Thyroid gland (tissue), 4 donors: ENCODE measurements at regions not wholly inside any gene's neighbourhood (a gene's known extent, or its start where the extent isn't known, plus 50 kb on each side); places are given as distances from the start of the nearest gene placed in this dataset.

ENCODE experiments used
- DNase-seq, 2 donors: peaks; one replicate each; pipeline ENCODE4 v3.0.0-alpha.2; 2019
- H3K27ac ChIP-seq, 3 donors: fragments of 200-600 bp; sonication (generic); 1 replicate in 2 of 3; 2 replicates in 1 of 3; pipeline ENCODE4 v1.5.1; 2016 to 2019; ENCODE audit warnings: mild to moderate bottlenecking in 1 of 3, moderate library complexity in 1 of 3
- H3K27me3 ChIP-seq: fragments of 200-600 bp; sonication (generic); one replicate; pipeline ENCODE4 v1.5.1; 2019
- H3K36me3 ChIP-seq, 2 donors: fragments of 200-600 bp; sonication (generic); one replicate each; pipeline ENCODE4 v1.5.1; 2016 to 2019
- H3K4me1 ChIP-seq, 2 donors: fragments of 200-600 bp; sonication (generic); one replicate each; pipeline ENCODE4 v1.5.1; 2017 to 2019
- H3K4me3 ChIP-seq, 3 donors: fragments of 200-600 bp; sonication (generic); replicated peaks in 1 of 3; 1 replicate in 2 of 3; 2 replicates in 1 of 3; pipeline ENCODE4 v1.5.1; 2016; ENCODE audit warnings: mild to moderate bottlenecking in 1 of 3
- H3K9me3 ChIP-seq: fragments of 200-600 bp; sonication (generic); one replicate; pipeline ENCODE4 v1.5.1; 2017
- POLR2A ChIP-seq, 2 donors: fragments of 450-650 bp; IDR thresholded peaks; one replicate each; pipeline ENCODE4 v1.6.1; 2017; ENCODE audit warnings: antibody characterized with exemption in 2 of 2, mild to moderate bottlenecking in 2 of 2, moderate library complexity in 1 of 2
- WGBS, 2 donors: methylation state at CpG; one replicate each; pipeline ENCODE4 v1.1.5; 2017; 5-methylcytosine and 5-hydroxymethylcytosine counted together
- intact Hi-C: fragments of 100-400 bp; cut with DNase I; formaldehyde crosslinking; loops from one replicate; pipeline ENCODE4 v1.15.1; 2023
- TF ChIP-seq, protein P1 (sequence below), 6 experiments: fragments of 200-600 bp in 3 of 6; fragments of 450-650 bp in 3 of 6; sonication (generic) in 3 of 6; IDR thresholded peaks; one replicate each; pipeline ENCODE4 v1.5.1; 2016 to 2019; ENCODE audit warnings: antibody characterized with exemption in 6 of 6, mild to moderate bottlenecking in 2 of 6, inconsistent platforms in 1 of 6, moderate library complexity in 1 of 6

DNA sequence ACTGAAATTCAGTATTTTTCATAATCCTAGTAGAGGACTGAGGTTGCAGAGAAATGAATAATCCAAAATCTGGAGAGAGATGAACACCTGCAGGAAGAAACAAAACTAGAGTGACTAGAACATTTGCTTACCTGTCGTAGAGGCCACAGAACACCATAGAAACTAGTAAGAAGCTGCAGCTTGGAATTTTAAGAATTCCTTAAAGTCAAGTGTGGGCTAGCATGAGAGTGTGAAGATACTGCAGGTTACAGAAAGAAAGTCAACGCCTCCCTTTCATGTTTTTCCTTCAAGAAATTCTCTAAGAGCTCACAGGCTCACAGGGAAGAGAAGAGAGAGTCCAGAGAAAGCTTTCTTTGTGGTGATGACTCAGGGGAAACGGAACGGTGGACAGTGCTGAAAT is 633.7 kb downstream of the LRRIQ3 start:
- H3K27ac ChIP-seq = peak overlapping the region in 2 of 3 donors; percentile 15 to 20
- TF ChIP-seq POLR2A (IDR thresholded peaks at IDR 0.05) = no peak
- TF ChIP-seq, protein P1, sequence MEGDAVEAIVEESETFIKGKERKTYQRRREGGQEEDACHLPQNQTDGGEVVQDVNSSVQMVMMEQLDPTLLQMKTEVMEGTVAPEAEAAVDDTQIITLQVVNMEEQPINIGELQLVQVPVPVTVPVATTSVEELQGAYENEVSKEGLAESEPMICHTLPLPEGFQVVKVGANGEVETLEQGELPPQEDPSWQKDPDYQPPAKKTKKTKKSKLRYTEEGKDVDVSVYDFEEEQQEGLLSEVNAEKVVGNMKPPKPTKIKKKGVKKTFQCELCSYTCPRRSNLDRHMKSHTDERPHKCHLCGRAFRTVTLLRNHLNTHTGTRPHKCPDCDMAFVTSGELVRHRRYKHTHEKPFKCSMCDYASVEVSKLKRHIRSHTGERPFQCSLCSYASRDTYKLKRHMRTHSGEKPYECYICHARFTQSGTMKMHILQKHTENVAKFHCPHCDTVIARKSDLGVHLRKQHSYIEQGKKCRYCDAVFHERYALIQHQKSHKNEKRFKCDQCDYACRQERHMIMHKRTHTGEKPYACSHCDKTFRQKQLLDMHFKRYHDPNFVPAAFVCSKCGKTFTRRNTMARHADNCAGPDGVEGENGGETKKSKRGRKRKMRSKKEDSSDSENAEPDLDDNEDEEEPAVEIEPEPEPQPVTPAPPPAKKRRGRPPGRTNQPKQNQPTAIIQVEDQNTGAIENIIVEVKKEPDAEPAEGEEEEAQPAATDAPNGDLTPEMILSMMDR (IDR thresholded peaks at IDR 0.05) = no peak
- DNase-seq = no peak
- H3K4me1 ChIP-seq = no peaks in the 10 kb centered on the region
- no peaks in the 10 kb centered on the region for H3K36me3 ChIP-seq
- intact Hi-C loops = no loop called here
- 31% methylated on average over 4 of the region's 4 CpGs for WGBS, 2 donors
- H3K4me3 ChIP-seq = no peak overlapping the region
- no peaks in the 10 kb centered on the region for H3K9me3 ChIP-seq
- H3K27me3 ChIP-seq = no peaks in the 10 kb centered on the region

DNA sequence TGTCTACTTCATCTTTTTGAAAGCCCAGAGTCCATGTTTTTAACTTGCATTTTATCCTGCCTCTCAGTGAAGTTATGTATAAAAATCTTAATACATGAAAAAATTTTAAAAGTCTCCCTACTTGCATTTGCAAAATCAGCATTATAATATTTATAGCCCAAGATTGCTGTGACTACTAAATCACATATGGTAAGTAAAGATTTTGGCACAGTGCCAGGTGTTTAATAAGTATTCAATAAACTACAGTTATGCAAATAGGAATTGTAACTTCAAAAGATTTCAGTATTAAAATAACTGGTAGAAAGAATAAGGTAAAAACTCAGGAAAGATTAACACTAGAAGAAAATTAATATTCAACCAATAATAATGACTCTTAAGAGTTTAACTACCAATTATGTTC is 641.7 kb downstream of the LRRIQ3 start:
- intact Hi-C loops = no loop called here
- TF ChIP-seq POLR2A (IDR thresholded peaks at IDR 0.05) = no peak
- TF ChIP-seq, protein P1 (IDR thresholded peaks at IDR 0.05) = no peak

DNA sequence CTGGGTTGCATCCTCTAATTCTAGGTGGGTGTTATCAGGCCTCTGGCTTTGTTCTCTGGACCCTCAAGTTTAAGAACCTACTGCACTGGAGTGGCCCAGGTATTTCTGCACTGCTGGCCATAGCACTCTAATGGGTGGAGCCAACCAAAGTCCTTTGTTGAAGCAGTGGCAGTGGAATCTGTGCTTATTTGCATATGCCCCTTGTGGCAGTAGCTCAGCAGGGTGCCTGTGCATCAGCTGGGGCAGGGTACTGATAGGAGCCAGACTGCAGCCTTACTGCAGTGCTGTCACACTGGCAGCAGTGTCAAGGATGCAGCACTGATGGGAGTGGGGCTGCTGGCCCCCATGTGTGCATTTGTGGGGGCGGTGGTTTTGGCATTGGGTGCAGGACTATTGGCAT is 660.6 kb downstream of the LRRIQ3 start:
- no peak for TF ChIP-seq POLR2A (IDR thresholded peaks at IDR 0.05)
- TF ChIP-seq, protein P1 (IDR thresholded peaks at IDR 0.05) = no peak
- no peak for DNase-seq
- 100% methylated on average over 1 of the region's 1 CpG for WGBS, 2 donors

More for the DNA sequence above, 641.7 kb downstream of the LRRIQ3 start:
- Histone ChIP-seq H3K4me3 (no peak overlapping the region), H3K9me3 (no peaks in the 10 kb centered on the region), H3K27me3 (no peaks in the 10 kb centered on the region), H3K27ac (no peak overlapping the region), H3K4me1 (peaks cover 0 to 9% of the 10 kb centered on the region in 2 donors), H3K36me3 (no peaks in the 10 kb centered on the region)
- no peak for DNase-seq

DNA sequence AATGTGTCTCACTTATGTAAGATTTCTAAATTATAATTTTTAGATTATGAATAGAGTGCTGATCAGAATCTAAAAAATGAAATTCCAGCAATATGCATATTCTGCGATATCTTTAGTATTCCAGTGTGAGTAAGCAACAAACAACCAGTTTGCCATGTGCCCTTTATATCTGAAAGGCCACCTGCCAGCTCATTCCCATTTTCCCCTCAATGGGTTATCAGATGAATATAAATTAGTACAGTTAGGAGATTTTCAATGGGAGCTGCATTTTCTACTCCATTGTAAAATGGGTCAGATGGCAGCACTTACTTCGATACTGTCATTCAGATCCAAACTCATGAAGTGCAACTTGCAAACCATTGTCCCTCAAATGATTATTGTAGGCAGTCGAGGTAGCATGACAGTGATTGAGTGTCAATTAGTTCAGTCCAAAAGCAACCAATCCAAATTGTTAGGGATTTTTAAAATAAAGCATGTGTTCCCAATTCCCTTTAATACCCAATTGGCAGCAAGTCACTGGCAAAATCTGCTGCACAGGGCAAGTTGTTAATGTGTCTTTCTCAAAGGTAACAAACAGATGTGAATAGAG is 680.3 kb downstream of the LRRIQ3 start:
- Histone ChIP-seq H3K27me3 (no peaks in the 10 kb centered on the region), H3K27ac (no peak overlapping the region), H3K9me3 (no peaks in the 10 kb centered on the region), H3K36me3 (no peaks in the 10 kb centered on the region), H3K4me1 (no peaks in the 10 kb centered on the region), H3K4me3 (no peak overlapping the region)
- no peak for TF ChIP-seq POLR2A (IDR thresholded peaks at IDR 0.05)
- TF ChIP-seq, protein P1 (IDR thresholded peaks at IDR 0.05) = no peak
- WGBS, 2 donors = 78 to 85% methylated on average over 3 of the region's 3 CpGs
- intact Hi-C loops = no loop called here
- no peak for DNase-seq

More for the DNA sequence above, 660.6 kb downstream of the LRRIQ3 start:
- Histone ChIP-seq H3K27ac (no peak overlapping the region), H3K36me3 (no peaks in the 10 kb centered on the region), H3K4me1 (no peaks in the 10 kb centered on the region), H3K27me3 (no peaks in the 10 kb centered on the region), H3K4me3 (no peak overlapping the region), H3K9me3 (no peaks in the 10 kb centered on the region)
- intact Hi-C loops = no loop called here

DNA sequence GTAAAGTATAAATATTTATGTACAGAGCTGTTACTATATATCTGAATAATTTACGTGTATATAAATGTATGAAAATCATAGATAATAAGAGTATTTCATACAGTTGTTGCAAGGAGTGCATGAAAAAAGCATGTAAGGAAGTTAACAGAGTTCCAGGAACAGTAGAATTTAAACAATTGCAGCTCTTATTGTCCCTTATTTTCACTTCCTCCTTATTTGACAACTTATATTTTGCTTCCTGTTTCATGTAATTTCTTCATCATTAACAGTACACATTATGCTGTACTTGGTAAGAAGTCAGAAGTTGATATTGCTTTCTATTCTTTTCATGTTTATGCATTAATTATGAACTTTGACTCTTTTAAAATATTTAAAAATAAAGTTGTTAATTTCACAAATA is 681.5 kb downstream of the LRRIQ3 start:
- intact Hi-C loops = no loop called here
- WGBS, 2 donors = 74 to 79% methylated on average over 1 of the region's 1 CpG

More for the DNA sequence above, 681.5 kb downstream of the LRRIQ3 start:
- no peak for DNase-seq
- Histone ChIP-seq H3K27ac (no peak overlapping the region), H3K4me1 (no peaks in the 10 kb centered on the region), H3K36me3 (no peaks in the 10 kb centered on the region), H3K4me3 (no peak overlapping the region), H3K9me3 (no peaks in the 10 kb centered on the region), H3K27me3 (no peaks in the 10 kb centered on the region)
- no peak for TF ChIP-seq POLR2A (IDR thresholded peaks at IDR 0.05)
- TF ChIP-seq, protein P1 (IDR thresholded peaks at IDR 0.05) = no peak
